ENCODE measurements at regions not wholly inside any gene's neighbourhood (a gene's known extent, or its start where the extent isn't known, plus 50 kb on each side); places are given as distances from the start of the nearest gene placed in this dataset.
"Not testable (repeated sequence)": the region's sequence is repeated elsewhere in the genome, so short reads cannot be mapped to it uniquely, and the experiment has no call there.

DNA sequence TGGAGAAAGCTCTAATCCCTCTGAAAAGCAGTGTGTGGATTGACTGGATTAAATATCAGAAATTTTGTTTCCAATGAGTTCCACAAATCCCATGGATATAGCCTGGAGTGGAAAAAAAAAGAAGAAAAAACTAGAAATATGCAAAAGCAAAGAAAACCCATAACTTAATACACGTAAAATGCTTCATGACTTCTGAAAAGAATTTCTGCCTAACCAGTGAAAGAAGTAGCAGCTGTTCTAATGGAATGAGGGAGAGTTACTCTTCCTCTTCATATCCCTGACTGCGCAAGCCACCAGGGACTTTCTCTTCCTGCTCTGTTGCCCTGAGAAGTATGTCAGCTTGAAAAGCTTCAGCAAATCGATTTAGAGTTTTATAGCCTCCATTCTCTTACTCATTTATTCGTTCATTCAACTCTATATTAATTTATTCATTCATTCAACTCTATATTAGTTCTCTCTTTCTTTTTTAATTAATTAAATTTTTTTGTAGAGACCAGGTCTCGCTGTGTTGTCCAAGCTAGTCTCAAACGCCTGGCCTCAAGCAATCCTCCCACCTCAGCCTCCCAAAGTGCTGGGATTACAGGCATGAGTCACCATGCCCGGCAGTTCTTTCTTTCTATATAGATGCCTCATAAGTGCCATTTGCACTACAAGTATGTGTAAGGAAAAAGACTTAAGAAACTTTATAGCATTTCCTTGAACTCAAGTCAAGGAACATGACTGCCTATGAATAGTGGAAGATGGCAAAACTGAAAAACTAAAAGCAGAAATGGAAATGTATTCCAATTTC, 447.3 kb upstream of the NRP1 start:
- 73% methylated on average over 3 of the region's 7 CpGs for WGBS (ENCODE audit: insufficient coverage)
- no peak overlapping the region for H3K27ac ChIP-seq (ENCODE audit: low read depth, low read length)
- DNase-seq (ENCODE audit: low read depth in 4 of 6, low spot score in 6 of 6) = peak in 1 of 6 donors; percentile 68

DNA sequence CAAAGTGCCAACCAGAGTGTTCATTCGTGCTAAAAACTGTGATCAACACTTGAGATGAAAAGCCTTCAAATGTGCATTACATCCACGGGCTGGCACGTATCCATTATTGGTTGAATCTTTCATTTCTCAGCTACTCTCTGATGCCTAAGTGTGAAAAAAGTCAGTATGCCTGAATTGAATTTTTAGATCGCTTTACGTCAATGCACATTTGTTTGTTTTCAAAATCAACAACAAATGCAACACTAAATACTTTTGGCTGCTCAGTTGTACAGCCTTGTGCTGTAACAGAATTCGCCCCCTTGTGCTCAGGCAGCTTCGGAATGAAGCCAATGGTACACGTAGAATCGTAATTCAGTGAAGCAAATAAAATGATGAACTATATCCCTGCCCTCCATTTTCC, 446.5 kb upstream of the NRP1 start:
- no peak overlapping the region for H3K27ac ChIP-seq (ENCODE audit: low read depth, low read length)
- no peaks in the 10 kb centered on the region for H3K4me1 ChIP-seq (ENCODE audit: control insufficient read depth, insufficient read depth, low read length)
- no peaks in the 10 kb centered on the region for H3K36me3 ChIP-seq (ENCODE audit: control insufficient read depth, insufficient read depth, low read length)
- peaks cover 3% of the 10 kb centered on the region for H3K9me3 ChIP-seq (ENCODE audit: control insufficient read depth, insufficient read depth, low read length)
- H3K27me3 ChIP-seq (ENCODE audit: control insufficient read depth, insufficient read depth, low read length) = no peaks in the 10 kb centered on the region
- no peak overlapping the region for H3K4me3 ChIP-seq (ENCODE audit: low read depth, low read length)
- WGBS (ENCODE audit: insufficient coverage) = 83% methylated on average over 2 of the region's 9 CpGs
- peak in 2 of 6 donors; percentile 27 to 65 for DNase-seq (ENCODE audit: low read depth in 4 of 6, low spot score in 6 of 6)

More for the DNA sequence above, 447.3 kb upstream of the NRP1 start:
- peaks cover 3% of the 10 kb centered on the region for H3K9me3 ChIP-seq (ENCODE audit: control insufficient read depth, insufficient read depth, low read length)
- H3K4me3 ChIP-seq (ENCODE audit: low read depth, low read length) = no peak overlapping the region
- no peaks in the 10 kb centered on the region for H3K27me3 ChIP-seq (ENCODE audit: control insufficient read depth, insufficient read depth, low read length)
- H3K4me1 ChIP-seq (ENCODE audit: control insufficient read depth, insufficient read depth, low read length) = no peaks in the 10 kb centered on the region
- H3K36me3 ChIP-seq (ENCODE audit: control insufficient read depth, insufficient read depth, low read length) = no peaks in the 10 kb centered on the region

DNA sequence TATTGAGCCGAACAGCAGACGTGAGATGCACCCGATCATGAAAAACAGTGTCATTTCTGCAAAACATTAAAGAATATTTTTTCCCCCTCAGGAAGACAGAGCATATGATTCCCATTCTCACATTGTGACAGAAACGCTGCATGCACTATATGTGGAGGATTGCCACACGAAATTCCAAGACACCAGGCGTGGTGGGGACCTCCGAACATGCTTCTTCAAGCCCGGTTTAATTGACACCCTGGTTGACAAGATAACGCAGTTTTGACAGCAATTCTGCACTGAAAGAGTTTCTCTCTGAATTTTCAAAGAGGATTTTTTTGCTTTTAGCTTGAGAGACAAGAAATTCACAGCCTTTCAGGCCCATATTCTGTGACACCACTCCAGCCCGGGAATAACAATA, 442.8 kb upstream of the NRP1 start:
- H3K27ac ChIP-seq (ENCODE audit: low read depth, low read length) = no peak overlapping the region
- WGBS (ENCODE audit: insufficient coverage) = 72% methylated on average over 8 of the region's 10 CpGs
- H3K9me3 ChIP-seq (ENCODE audit: control insufficient read depth, insufficient read depth, low read length) = no peaks in the 10 kb centered on the region
- H3K36me3 ChIP-seq (ENCODE audit: control insufficient read depth, insufficient read depth, low read length) = no peaks in the 10 kb centered on the region
- peak in 1 of 6 donors; percentile 79 for DNase-seq (ENCODE audit: low read depth in 4 of 6, low spot score in 6 of 6)
- no peak overlapping the region for H3K4me3 ChIP-seq (ENCODE audit: low read depth, low read length)
- peaks cover 1% of the 10 kb centered on the region for H3K4me1 ChIP-seq (ENCODE audit: control insufficient read depth, insufficient read depth, low read length)
- H3K27me3 ChIP-seq (ENCODE audit: control insufficient read depth, insufficient read depth, low read length) = no peaks in the 10 kb centered on the region

DNA sequence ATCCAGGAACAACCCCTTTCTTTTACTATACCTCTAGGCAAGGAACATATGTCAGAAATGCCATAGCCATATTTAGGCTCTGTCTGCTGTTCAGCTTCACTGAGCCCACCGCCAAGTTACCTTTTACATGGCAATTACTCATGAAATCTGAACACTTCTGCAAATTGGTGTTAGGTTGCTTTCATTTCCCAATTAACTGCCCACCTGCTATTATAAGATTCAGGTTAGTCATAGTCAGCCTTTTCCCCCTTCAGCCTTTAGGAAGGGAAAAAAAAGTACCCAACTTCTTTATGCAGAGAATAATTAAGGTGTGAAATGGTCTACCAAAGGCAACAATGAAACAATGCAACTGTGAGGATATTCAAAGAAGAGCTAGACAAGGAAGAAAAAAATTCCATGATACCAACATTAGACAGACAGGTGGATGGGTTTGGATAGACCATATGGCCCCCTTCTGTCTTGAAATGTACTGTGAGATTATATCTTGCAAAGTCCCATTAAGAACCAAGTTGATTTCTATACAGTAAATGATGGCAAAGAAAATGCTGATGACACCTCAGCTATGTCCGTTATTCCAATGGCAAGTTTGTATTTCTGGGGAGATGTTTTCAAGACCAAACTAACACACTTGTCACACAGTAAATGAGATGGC, 442.1 kb upstream of the NRP1 start:
- no peaks in the 10 kb centered on the region for H3K36me3 ChIP-seq (ENCODE audit: control insufficient read depth, insufficient read depth, low read length)
- DNase-seq (ENCODE audit: low read depth in 4 of 6, low spot score in 6 of 6) = peak in 1 of 6 donors; percentile 57
- no CpG with 5 or more reads among the region's 2 CpGs for WGBS (ENCODE audit: insufficient coverage)
- H3K4me3 ChIP-seq (ENCODE audit: low read depth, low read length) = no peak overlapping the region
- peaks cover 5% of the 10 kb centered on the region for H3K4me1 ChIP-seq (ENCODE audit: control insufficient read depth, insufficient read depth, low read length)
- no peaks in the 10 kb centered on the region for H3K27me3 ChIP-seq (ENCODE audit: control insufficient read depth, insufficient read depth, low read length)
- H3K27ac ChIP-seq (ENCODE audit: low read depth, low read length) = no peak overlapping the region
- no peaks in the 10 kb centered on the region for H3K9me3 ChIP-seq (ENCODE audit: control insufficient read depth, insufficient read depth, low read length)

DNA sequence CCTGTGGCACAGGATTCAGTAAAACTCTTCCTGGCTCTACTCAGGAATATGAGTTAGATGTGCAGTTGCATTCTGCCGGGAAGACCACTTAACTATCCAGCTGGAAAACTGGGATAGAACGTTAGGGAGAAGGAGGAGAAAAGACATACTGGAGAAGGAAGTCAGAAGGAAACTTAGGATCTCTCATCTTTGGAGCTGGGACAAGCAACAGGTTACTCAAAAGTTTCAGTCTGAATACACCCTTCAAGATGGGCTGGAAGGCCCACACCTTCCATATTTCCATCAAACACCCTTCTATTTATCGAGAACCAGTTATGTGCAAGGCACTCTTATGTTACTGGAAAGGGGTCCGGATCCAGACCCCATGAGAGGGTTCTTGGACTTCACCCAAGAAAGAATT, 440.4 kb upstream of the NRP1 start:
- no peak for DNase-seq (ENCODE audit: low read depth in 4 of 6, low spot score in 6 of 6)
- no peaks in the 10 kb centered on the region for H3K27me3 ChIP-seq (ENCODE audit: control insufficient read depth, insufficient read depth, low read length)
- H3K4me1 ChIP-seq (ENCODE audit: control insufficient read depth, insufficient read depth, low read length) = peaks cover 5% of the 10 kb centered on the region
- 100% methylated on average over 1 of the region's 4 CpGs for WGBS (ENCODE audit: insufficient coverage)
- no peaks in the 10 kb centered on the region for H3K9me3 ChIP-seq (ENCODE audit: control insufficient read depth, insufficient read depth, low read length)
- H3K27ac ChIP-seq (ENCODE audit: low read depth, low read length) = no peak overlapping the region
- no peak overlapping the region for H3K4me3 ChIP-seq (ENCODE audit: low read depth, low read length)
- H3K36me3 ChIP-seq (ENCODE audit: control insufficient read depth, insufficient read depth, low read length) = no peaks in the 10 kb centered on the region

DNA sequence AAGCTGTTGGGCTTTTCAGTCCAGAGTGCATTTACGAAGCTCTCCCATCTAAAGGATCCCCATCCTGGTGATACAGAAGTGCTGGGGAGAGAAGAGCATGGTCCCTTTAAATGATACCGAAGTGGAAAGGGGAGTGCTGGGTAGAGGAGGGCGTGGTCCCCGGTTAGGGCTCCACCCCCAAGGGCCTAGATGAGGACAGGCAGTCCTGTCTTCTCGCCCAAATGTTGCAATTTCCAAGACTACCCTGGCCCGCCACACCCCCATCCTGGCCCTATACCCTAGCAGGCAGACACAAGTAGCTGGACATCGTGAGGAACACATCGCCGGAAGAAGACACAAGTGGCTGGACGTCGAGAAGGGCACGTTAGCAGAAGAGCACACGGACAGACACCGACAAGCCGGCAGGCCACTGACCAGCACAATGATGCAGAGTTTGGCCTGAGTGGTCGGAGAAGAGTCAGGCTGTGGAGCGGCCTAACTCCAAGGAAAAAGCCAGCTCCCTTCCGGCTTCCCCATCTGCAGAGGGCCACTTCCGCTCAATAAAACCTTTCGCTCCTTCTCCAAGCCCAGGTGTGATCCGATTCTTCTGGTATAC, 439.5 kb upstream of the NRP1 start:
- Histone ChIP-seq H3K9me3 (ENCODE audit: control insufficient read depth, insufficient read depth, low read length) (no peaks in the 10 kb centered on the region), H3K4me1 (ENCODE audit: control insufficient read depth, insufficient read depth, low read length) (peaks cover 5% of the 10 kb centered on the region), H3K27ac (ENCODE audit: low read depth, low read length) (no peak overlapping the region), H3K4me3 (ENCODE audit: low read depth, low read length) (no peak overlapping the region), H3K27me3 (ENCODE audit: control insufficient read depth, insufficient read depth, low read length) (no peaks in the 10 kb centered on the region), H3K36me3 (ENCODE audit: control insufficient read depth, insufficient read depth, low read length) (no peaks in the 10 kb centered on the region)
- 91% methylated on average over 16 of the region's 21 CpGs for WGBS (ENCODE audit: insufficient coverage)
- DNase-seq (ENCODE audit: low read depth in 4 of 6, low spot score in 6 of 6) = no peak

DNA sequence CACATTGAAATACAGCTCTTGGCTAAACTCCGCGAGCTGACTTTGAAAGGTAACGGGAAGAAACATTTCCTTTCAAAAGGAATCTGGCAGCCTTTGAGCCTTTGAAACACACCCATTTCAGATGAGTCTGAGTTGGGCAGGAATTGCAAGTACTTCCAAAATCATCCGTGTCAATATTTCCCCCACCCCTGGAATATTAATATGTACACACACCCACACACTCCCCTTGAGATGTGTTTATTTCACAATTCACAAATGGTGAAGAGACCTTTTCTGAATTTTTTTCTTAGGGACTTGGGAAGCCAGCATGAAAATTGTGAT, 438.7 kb upstream of the NRP1 start:
- no peak overlapping the region for H3K4me3 ChIP-seq (ENCODE audit: low read depth, low read length)
- H3K27me3 ChIP-seq (ENCODE audit: control insufficient read depth, insufficient read depth, low read length) = no peaks in the 10 kb centered on the region
- H3K27ac ChIP-seq (ENCODE audit: low read depth, low read length) = peak overlapping the region; percentile 43
- DNase-seq (ENCODE audit: low read depth in 4 of 6, low spot score in 6 of 6) = no peak
- H3K36me3 ChIP-seq (ENCODE audit: control insufficient read depth, insufficient read depth, low read length) = no peaks in the 10 kb centered on the region
- no peaks in the 10 kb centered on the region for H3K9me3 ChIP-seq (ENCODE audit: control insufficient read depth, insufficient read depth, low read length)
- H3K4me1 ChIP-seq (ENCODE audit: control insufficient read depth, insufficient read depth, low read length) = peaks cover 5% of the 10 kb centered on the region
- 3% methylated on average over 3 of the region's 4 CpGs for WGBS (ENCODE audit: insufficient coverage)

DNA sequence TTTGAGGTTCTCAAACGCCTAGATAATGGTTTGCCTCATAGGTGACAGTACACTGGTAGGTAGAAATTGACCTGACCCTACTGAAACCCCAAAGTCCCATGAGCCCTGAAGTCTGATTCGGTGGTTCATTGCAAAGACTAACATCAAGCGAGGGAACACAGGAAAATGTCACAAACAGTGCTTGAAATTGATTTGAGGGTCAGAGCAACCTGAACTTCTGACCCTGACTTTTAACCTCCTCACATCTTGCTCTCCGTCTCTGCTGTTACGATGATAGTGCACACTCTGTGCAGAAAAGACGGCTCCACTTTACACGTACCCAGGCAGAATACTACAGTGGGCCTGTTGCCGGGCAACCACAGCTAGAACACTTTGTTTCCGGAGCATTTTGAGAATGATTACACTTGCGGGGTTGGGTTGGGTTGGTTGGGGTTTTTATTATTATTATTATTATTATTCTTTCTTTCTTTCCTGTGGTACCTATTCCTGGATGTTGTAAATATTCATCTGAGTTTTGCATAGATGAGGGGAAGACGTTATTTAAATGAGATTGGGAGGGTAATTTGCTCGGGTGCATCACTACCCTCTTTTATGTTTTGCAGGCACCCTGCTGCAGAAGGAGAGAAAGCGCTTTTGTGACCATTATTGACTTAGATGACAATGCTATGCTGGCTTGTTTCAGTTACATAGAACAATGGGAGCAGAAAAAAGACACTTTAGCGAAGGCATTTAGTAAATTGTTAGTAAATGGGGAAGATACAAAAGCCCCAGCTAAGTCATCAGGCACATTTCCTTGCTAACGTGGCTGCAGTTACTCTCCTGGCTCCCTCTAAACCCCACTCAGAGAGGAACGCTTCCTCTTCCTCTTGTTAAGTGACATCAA, 438.1 kb upstream of the NRP1 start:
- Histone ChIP-seq H3K9me3 (ENCODE audit: control insufficient read depth, insufficient read depth, low read length) (no peaks in the 10 kb centered on the region), H3K27ac (ENCODE audit: low read depth, low read length) (peak overlapping the region; percentile 43), H3K4me3 (ENCODE audit: low read depth, low read length) (no peak overlapping the region), H3K4me1 (ENCODE audit: control insufficient read depth, insufficient read depth, low read length) (peaks cover 5% of the 10 kb centered on the region), H3K36me3 (ENCODE audit: control insufficient read depth, insufficient read depth, low read length) (no peaks in the 10 kb centered on the region), H3K27me3 (ENCODE audit: control insufficient read depth, insufficient read depth, low read length) (no peaks in the 10 kb centered on the region)
- WGBS (ENCODE audit: insufficient coverage) = 13% methylated on average over 8 of the region's 16 CpGs
- DNase-seq (ENCODE audit: low read depth in 4 of 6, low spot score in 6 of 6) = peak in 5 of 6 donors; percentile 31 to 96 (median 64)

DNA sequence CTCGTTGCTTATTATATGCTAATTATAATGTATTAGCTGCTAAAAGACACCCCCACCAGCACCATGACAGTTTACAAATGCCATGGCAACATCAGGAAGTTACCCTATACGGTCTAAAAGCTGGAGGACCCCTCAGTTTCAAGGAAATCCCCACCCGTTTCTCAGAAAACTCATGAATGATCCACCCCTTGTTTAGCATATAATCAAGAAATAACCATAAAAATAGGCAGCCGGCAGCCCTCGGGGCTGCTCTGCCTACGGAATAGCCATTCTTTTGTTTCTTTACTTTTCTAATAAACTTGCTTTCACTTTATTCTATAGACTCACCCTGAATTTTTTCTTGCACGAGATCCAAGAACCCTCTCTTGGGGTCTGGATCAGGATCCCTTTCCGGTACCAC, 437.4 kb upstream of the NRP1 start:
- not testable (repeated sequence) for H3K36me3 ChIP-seq (ENCODE audit: control insufficient read depth, insufficient read depth, low read length); H3K27me3 ChIP-seq (ENCODE audit: control insufficient read depth, insufficient read depth, low read length); H3K27ac ChIP-seq (ENCODE audit: low read depth, low read length); H3K4me3 ChIP-seq (ENCODE audit: low read depth, low read length); H3K9me3 ChIP-seq (ENCODE audit: control insufficient read depth, insufficient read depth, low read length); DNase-seq (ENCODE audit: low read depth in 4 of 6, low spot score in 6 of 6); H3K4me1 ChIP-seq (ENCODE audit: control insufficient read depth, insufficient read depth, low read length)
- 49% methylated on average over 5 of the region's 8 CpGs for WGBS (ENCODE audit: insufficient coverage)
